ENCODE measurements at regions not wholly inside any gene's neighbourhood (a gene's known extent, or its start where the extent isn't known, plus 50 kb on each side); places are given as distances from the start of the nearest gene placed in this dataset.

GRCh38 chr9:2377117-2377516 is 244.5 kb upstream of the VLDLR start:
- no peaks in the 10 kb centered on the region for H3K4me1 ChIP-seq
- DNase-seq = no peak
- H3K27ac ChIP-seq = no peak overlapping the region
- TF ChIP-seq, protein P1, sequence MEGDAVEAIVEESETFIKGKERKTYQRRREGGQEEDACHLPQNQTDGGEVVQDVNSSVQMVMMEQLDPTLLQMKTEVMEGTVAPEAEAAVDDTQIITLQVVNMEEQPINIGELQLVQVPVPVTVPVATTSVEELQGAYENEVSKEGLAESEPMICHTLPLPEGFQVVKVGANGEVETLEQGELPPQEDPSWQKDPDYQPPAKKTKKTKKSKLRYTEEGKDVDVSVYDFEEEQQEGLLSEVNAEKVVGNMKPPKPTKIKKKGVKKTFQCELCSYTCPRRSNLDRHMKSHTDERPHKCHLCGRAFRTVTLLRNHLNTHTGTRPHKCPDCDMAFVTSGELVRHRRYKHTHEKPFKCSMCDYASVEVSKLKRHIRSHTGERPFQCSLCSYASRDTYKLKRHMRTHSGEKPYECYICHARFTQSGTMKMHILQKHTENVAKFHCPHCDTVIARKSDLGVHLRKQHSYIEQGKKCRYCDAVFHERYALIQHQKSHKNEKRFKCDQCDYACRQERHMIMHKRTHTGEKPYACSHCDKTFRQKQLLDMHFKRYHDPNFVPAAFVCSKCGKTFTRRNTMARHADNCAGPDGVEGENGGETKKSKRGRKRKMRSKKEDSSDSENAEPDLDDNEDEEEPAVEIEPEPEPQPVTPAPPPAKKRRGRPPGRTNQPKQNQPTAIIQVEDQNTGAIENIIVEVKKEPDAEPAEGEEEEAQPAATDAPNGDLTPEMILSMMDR (IDR thresholded peaks at IDR 0.05) = no peak
- TF ChIP-seq POLR2AphosphoS5 (IDR thresholded peaks at IDR 0.05) = peak in 1 of 3 donors; percentile 42
- H3K36me3 ChIP-seq = no peaks in the 10 kb centered on the region
- H3K4me3 ChIP-seq = no peak overlapping the region
- 70% methylated on average over 3 of the region's 3 CpGs; no CpG with 5 or more reads in 1 of the 2 donors for WGBS, 2 donors (ENCODE audit: low coverage in 1 of 2)
- no peaks in the 10 kb centered on the region for H3K27me3 ChIP-seq
- intact Hi-C loops (cut with DNase I; ENCODE audit: low total_unique reads) (no loop called here), in situ Hi-C loops (cut with MboI; ENCODE audit: low pct_ligation_motif_present in 1 of 4, low pct_unique_long_range_greater_than_20kb in 1 of 4, low sequenced_read_pairs in 3 of 4) (no loop called here)
- no peaks in the 10 kb centered on the region for H3K9me3 ChIP-seq

DNA sequence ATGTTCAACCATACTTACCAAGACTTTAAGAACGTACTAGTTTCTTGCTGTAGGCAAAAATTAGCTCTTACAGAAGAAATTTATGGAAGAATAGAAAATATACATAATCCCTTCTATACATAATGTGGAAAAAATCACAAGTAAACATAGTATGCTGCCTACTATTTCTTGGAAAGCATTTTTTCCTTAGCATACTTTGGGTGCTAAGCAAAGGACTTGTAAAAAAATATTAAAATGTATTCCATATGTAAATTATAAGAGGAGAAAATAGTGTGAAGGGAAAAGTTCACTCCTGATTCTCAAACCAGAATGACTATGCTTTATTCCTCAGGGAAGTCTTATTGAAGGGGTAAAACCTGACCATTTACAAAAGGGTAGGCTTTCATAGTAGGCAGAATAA is 243.8 kb upstream of the VLDLR start:
- no peak for DNase-seq
- Histone ChIP-seq H3K9me3 (no peaks in the 10 kb centered on the region), H3K27me3 (no peaks in the 10 kb centered on the region), H3K36me3 (no peaks in the 10 kb centered on the region), H3K27ac (no peak overlapping the region), H3K4me1 (no peaks in the 10 kb centered on the region), H3K4me3 (no peak overlapping the region)
- no peak for TF ChIP-seq POLR2A (IDR thresholded peaks at IDR 0.05)
- TF ChIP-seq, protein P1 (IDR thresholded peaks at IDR 0.05) = no peak
- no peak for TF ChIP-seq EP300 (IDR thresholded peaks at IDR 0.05; ENCODE audit: low read depth)
- no peak for TF ChIP-seq POLR2AphosphoS5 (IDR thresholded peaks at IDR 0.05)
- in situ Hi-C loops (cut with MboI; ENCODE audit: low pct_ligation_motif_present in 1 of 4, low pct_unique_long_range_greater_than_20kb in 1 of 4, low sequenced_read_pairs in 3 of 4) (no loop called here), intact Hi-C loops (cut with DNase I; ENCODE audit: low total_unique reads) (no loop called here)
- 69 to 73% methylated on average over 1 of the region's 1 CpG for WGBS, 2 donors (ENCODE audit: low coverage in 1 of 2)

GRCh38 chr9:2378266-2378665 is 243.3 kb upstream of the VLDLR start:
- intact Hi-C loops (cut with DNase I; ENCODE audit: low total_unique reads) = no loop called here
- in situ Hi-C loops (cut with MboI; ENCODE audit: low pct_ligation_motif_present in 1 of 4, low pct_unique_long_range_greater_than_20kb in 1 of 4, low sequenced_read_pairs in 3 of 4) = no loop called here
- no peaks in the 10 kb centered on the region for H3K9me3 ChIP-seq
- WGBS, 2 donors (ENCODE audit: low coverage in 1 of 2) = 72 to 82% methylated on average over 3 of the region's 3 CpGs
- H3K4me1 ChIP-seq = no peaks in the 10 kb centered on the region
- H3K4me3 ChIP-seq = no peak overlapping the region
- no peak overlapping the region for H3K27ac ChIP-seq
- H3K27me3 ChIP-seq = no peaks in the 10 kb centered on the region
- no peak for TF ChIP-seq EP300 (IDR thresholded peaks at IDR 0.05; ENCODE audit: low read depth)
- TF ChIP-seq POLR2AphosphoS5 (IDR thresholded peaks at IDR 0.05) = no peak
- H3K36me3 ChIP-seq = no peaks in the 10 kb centered on the region
- DNase-seq = no peak

DNA sequence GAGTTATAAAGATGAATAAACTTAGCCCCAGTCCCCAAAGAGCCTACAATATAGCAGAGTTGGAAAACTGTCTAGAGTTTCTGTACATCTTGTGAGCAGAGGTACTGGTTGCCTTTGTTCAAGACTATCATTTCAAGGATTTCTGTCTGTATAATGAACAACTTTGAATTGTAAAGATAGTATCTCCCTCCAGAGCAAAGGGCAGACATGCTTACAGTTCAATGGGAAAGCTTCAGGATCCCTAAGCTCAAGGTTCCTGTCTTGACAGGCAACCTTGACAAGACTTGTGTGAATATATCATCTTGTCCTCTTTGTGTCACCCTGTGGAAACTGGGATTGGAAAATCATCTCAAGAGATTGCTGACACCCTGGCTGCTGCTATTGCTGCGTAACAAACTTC is 242.8 kb upstream of the VLDLR start:
- in situ Hi-C loops (cut with MboI; ENCODE audit: low pct_ligation_motif_present in 1 of 4, low pct_unique_long_range_greater_than_20kb in 1 of 4, low sequenced_read_pairs in 3 of 4) = no loop called here
- no peaks in the 10 kb centered on the region for H3K27me3 ChIP-seq
- DNase-seq = no peak

More for the DNA sequence above, 242.8 kb upstream of the VLDLR start:
- H3K9me3 ChIP-seq = no peaks in the 10 kb centered on the region
- H3K27ac ChIP-seq = no peak overlapping the region
- TF ChIP-seq EP300 (IDR thresholded peaks at IDR 0.05; ENCODE audit: low read depth) (no peak), POLR2A (IDR thresholded peaks at IDR 0.05) (no peak), POLR2AphosphoS5 (IDR thresholded peaks at IDR 0.05) (no peak)
- TF ChIP-seq, protein P1 (IDR thresholded peaks at IDR 0.05) = no peak
- no peaks in the 10 kb centered on the region for H3K4me1 ChIP-seq
- no peaks in the 10 kb centered on the region for H3K36me3 ChIP-seq
- H3K4me3 ChIP-seq = no peak overlapping the region
- WGBS, 2 donors (ENCODE audit: low coverage in 1 of 2) = 71% methylated on average over 1 of the region's 1 CpG; no CpG with 5 or more reads in 1 of the 2 donors
- intact Hi-C loops (cut with DNase I; ENCODE audit: low total_unique reads) = no loop called here

Measured in transverse colon (tissue), 4 donors.